Skin of body (tissue), 1 donor: ENCODE measurements at regions not wholly inside any gene's neighbourhood (a gene's known extent, or its start where the extent isn't known, plus 50 kb on each side); places are given as distances from the start of the nearest gene placed in this dataset.

Experiments
- DNase-seq: peaks from one replicate; lab custom pipeline; 2025; lab: John Stamatoyannopoulos, UW

- DNase-seq = no peak
These were observed 110.9 kb upstream of the LPAR1 start for GRCh38 chr9:111149018-111149759.

GRCh38 chr9:111148052-111149017, 110.1 kb upstream of the LPAR1 start:
- peak; percentile 42 for DNase-seq

- no peak for DNase-seq
These were observed 108.8 kb upstream of the LPAR1 start for GRCh38 chr9:111147041-111147440.

- DNase-seq = no peak
These were observed 106.5 kb upstream of the LPAR1 start for GRCh38 chr9:111144741-111145140.

- no peak for DNase-seq
These were observed 97.9 kb upstream of the LPAR1 start for GRCh38 chr9:111136180-111136579.

- DNase-seq = no peak
These were observed 92.9 kb upstream of the LPAR1 start for GRCh38 chr9:111131211-111131610.

GRCh38 chr9:111120526-111120925, 82.3 kb upstream of the LPAR1 start:
- no peak for DNase-seq

- no peak for DNase-seq
These were observed 80.1 kb upstream of the LPAR1 start for GRCh38 chr9:111118256-111118948.

GRCh38 chr9:111114486-111114885, 76.2 kb upstream of the LPAR1 start:
- DNase-seq = no peak

- no peak for DNase-seq
These were observed 75.4 kb upstream of the LPAR1 start for GRCh38 chr9:111113712-111114111.

- DNase-seq = no peak
These were observed 72.5 kb upstream of the LPAR1 start for GRCh38 chr9:111110805-111111204.

- DNase-seq = no peak
These were observed 70.7 kb upstream of the LPAR1 start for GRCh38 chr9:111108946-111109345.

GRCh38 chr9:111107141-111107540, 68.9 kb upstream of the LPAR1 start:
- no peak for DNase-seq

- no peak for DNase-seq
These were observed 67.9 kb upstream of the LPAR1 start for GRCh38 chr9:111106202-111106601.

- peak; percentile 77 for DNase-seq
These were observed 64.7 kb upstream of the LPAR1 start for GRCh38 chr9:111102793-111103464.

GRCh38 chr9:111099199-111100008, 61.1 kb upstream of the LPAR1 start:
- no peak for DNase-seq

GRCh38 chr9:111098093-111098492, 59.8 kb upstream of the LPAR1 start:
- DNase-seq = no peak

- DNase-seq = no peak
These were observed 57.8 kb upstream of the LPAR1 start for GRCh38 chr9:111096051-111096450.

GRCh38 chr9:111095441-111095840, 57.2 kb upstream of the LPAR1 start:
- DNase-seq = peak; percentile 58

- DNase-seq = peak; percentile 56
These were observed 56.7 kb upstream of the LPAR1 start for GRCh38 chr9:111094958-111095357.
